Superior temporal gyrus (tissue), 1 donor: ENCODE measurements at regions not wholly inside any gene's neighbourhood (a gene's known extent, or its start where the extent isn't known, plus 50 kb on each side); places are given as distances from the start of the nearest gene placed in this dataset.

Experiments used
- DNase-seq: peaks from one replicate; pipeline ENCODE4 v3.0.0-alpha.2; 2016; ENCODE audit errors: extremely low spot score

- no peak for DNase-seq
Measured at GRCh38 chr18:51721996-51722395, 524.5 kb upstream of the MEX3C start.

- DNase-seq: no peak
Measured at GRCh38 chr18:51724790-51725721, 527.6 kb upstream of the MEX3C start.

GRCh38 chr18:51726614-51727013, 529.1 kb upstream of the MEX3C start:
- peak; percentile 72 for DNase-seq

GRCh38 chr18:51727780-51728179, 530.3 kb upstream of the MEX3C start:
- no peak for DNase-seq

- DNase-seq: no peak
Measured at GRCh38 chr18:51731070-51731469, 533.6 kb upstream of the MEX3C start.

GRCh38 chr18:51734576-51734975, 537.1 kb upstream of the MEX3C start:
- DNase-seq: no peak

GRCh38 chr18:51739044-51739666, 541.7 kb upstream of the MEX3C start:
- no peak for DNase-seq

GRCh38 chr18:51751901-51752300, 554.4 kb upstream of the MEX3C start:
- DNase-seq: no peak

GRCh38 chr18:51753365-51754057, 556.0 kb upstream of the MEX3C start:
- DNase-seq: no peak

GRCh38 chr18:51754566-51754965, 557.1 kb upstream of the MEX3C start:
- DNase-seq: no peak

- no peak for DNase-seq
Measured at GRCh38 chr18:51757255-51757924, 559.9 kb upstream of the MEX3C start.

GRCh38 chr18:51762373-51762772, 564.9 kb upstream of the MEX3C start:
- no peak for DNase-seq

GRCh38 chr18:51765606-51766360, 568.3 kb upstream of the MEX3C start:
- DNase-seq: no peak

GRCh38 chr18:51767293-51767692, 569.8 kb upstream of the MEX3C start:
- DNase-seq: no peak

GRCh38 chr18:51778115-51778514, 561.9 kb upstream of the DCC start:
- DNase-seq: no peak

GRCh38 chr18:51789871-51790270, 550.1 kb upstream of the DCC start:
- DNase-seq: no peak

GRCh38 chr18:51801514-51801913, 538.5 kb upstream of the DCC start:
- DNase-seq: no peak

GRCh38 chr18:51802569-51803428, 537.2 kb upstream of the DCC start:
- DNase-seq: no peak

- no peak for DNase-seq
Measured at GRCh38 chr18:51807336-51807735, 532.7 kb upstream of the DCC start.

- no peak for DNase-seq
Measured at GRCh38 chr18:51811883-51812282, 528.1 kb upstream of the DCC start.
